Lower lobe of right lung (tissue), 2 donors: ENCODE measurements at regions not wholly inside any gene's neighbourhood (a gene's known extent, or its start where the extent isn't known, plus 50 kb on each side); places are given as distances from the start of the nearest gene placed in this dataset.

Experiments
- ATAC-seq, 2 donors: fragments of 200-7000 bp; cut with Tn5 transposase; one replicate each; pipeline ENCODE4 v1.9.1; 2020 to 2022; ENCODE audit warnings: mild to moderate bottlenecking in 2 of 2, moderate library complexity in 2 of 2
- DNase-seq: peaks from one replicate; pipeline ENCODE4 v3.0.0-alpha.2; 2020
- H3K27ac ChIP-seq: fragments of 200-600 bp; one replicate; pipeline ENCODE4 v1.8.0; 2022
- H3K27me3 ChIP-seq: fragments of 200-600 bp; one replicate; pipeline ENCODE4 v1.8.0; 2022; ENCODE audit warnings: low read depth
- H3K36me3 ChIP-seq: fragments of 200-600 bp; one replicate; pipeline ENCODE4 v1.8.0; 2022; ENCODE audit warnings: mild to moderate bottlenecking
- H3K4me1 ChIP-seq: fragments of 200-600 bp; one replicate; pipeline ENCODE4 v1.8.0; 2022
- H3K4me3 ChIP-seq: fragments of 200-600 bp; one replicate; pipeline ENCODE4 v1.8.0; 2022; ENCODE audit warnings: mild to moderate bottlenecking
- H3K9me3 ChIP-seq: fragments of 200-600 bp; one replicate; pipeline ENCODE4 v1.8.0; 2022
- intact Hi-C: fragments of 100-400 bp; cut with DNase I; formaldehyde crosslinking; loops from one replicate; pipeline ENCODE4 v1.11.0; 2022
- TF ChIP-seq, protein P1 (sequence below): fragments of 200-600 bp; IDR thresholded peaks from one replicate; pipeline ENCODE4 v1.8.0; 2022; ENCODE audit warnings: antibody characterized with exemption, mild to moderate bottlenecking
- donor health status: DM: no; HTN: yes; CAD: no; lungs with severe emphysema.

DNA sequence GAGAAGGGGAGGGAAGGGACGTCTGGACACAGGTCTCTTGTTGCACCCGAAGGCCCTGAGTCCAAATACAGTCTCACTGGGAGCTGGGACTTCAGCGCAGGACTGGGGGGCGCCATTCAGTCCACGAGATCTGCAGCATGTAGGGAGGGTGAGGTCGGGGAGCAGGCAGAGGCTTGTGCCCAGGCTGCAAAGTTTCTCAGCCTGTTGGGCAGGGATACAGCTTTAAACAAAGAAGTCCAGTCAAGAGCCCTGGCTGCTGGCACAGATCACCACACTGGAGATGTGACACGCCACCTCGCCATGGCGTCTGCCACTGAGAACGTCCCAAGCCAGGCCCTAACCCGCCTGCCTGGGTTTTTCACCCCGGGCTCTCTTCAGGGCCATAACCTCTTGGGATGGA is 256.6 kb downstream of the DLL1 start:
- ATAC-seq (no peak), DNase-seq (peak; percentile 17)
- Histone ChIP-seq H3K27me3 (no peaks in the 10 kb centered on the region), H3K36me3 (no peaks in the 10 kb centered on the region), H3K4me3 (no peak overlapping the region), H3K4me1 (peaks cover 9% of the 10 kb centered on the region), H3K27ac (no peak overlapping the region), H3K9me3 (peaks cover 4% of the 10 kb centered on the region)
- TF ChIP-seq, protein P1, sequence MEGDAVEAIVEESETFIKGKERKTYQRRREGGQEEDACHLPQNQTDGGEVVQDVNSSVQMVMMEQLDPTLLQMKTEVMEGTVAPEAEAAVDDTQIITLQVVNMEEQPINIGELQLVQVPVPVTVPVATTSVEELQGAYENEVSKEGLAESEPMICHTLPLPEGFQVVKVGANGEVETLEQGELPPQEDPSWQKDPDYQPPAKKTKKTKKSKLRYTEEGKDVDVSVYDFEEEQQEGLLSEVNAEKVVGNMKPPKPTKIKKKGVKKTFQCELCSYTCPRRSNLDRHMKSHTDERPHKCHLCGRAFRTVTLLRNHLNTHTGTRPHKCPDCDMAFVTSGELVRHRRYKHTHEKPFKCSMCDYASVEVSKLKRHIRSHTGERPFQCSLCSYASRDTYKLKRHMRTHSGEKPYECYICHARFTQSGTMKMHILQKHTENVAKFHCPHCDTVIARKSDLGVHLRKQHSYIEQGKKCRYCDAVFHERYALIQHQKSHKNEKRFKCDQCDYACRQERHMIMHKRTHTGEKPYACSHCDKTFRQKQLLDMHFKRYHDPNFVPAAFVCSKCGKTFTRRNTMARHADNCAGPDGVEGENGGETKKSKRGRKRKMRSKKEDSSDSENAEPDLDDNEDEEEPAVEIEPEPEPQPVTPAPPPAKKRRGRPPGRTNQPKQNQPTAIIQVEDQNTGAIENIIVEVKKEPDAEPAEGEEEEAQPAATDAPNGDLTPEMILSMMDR, result no peak
- intact Hi-C loops, result no loop called here

DNA sequence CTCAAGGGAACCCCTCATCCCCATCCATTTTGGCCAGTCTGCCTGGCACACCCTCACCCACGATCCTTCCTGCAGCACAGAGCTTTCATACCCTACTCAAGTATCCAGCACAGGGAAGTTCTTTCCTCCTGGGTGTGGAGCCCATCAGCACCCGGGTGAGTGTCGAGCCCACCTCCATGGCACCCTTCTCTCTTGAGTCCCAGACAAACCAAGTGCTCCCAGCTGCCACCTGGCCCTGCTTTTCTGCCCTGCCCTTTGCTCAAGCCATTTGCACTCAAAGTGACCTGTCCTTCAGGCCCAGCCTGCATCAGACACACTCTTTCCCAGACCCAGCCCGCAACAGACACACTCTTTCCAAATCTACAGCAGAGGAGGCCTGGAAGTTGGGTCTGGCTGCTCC is 257.2 kb downstream of the DLL1 start:
- Histone ChIP-seq H3K4me3 (no peak overlapping the region), H3K4me1 (peaks cover 9% of the 10 kb centered on the region), H3K36me3 (no peaks in the 10 kb centered on the region), H3K27ac (no peak overlapping the region), H3K27me3 (no peaks in the 10 kb centered on the region), H3K9me3 (peaks cover 4% of the 10 kb centered on the region)
- ATAC-seq (no peak), DNase-seq (no peak)
- intact Hi-C loops, result no loop called here
- TF ChIP-seq, protein P1, result no peak

DNA sequence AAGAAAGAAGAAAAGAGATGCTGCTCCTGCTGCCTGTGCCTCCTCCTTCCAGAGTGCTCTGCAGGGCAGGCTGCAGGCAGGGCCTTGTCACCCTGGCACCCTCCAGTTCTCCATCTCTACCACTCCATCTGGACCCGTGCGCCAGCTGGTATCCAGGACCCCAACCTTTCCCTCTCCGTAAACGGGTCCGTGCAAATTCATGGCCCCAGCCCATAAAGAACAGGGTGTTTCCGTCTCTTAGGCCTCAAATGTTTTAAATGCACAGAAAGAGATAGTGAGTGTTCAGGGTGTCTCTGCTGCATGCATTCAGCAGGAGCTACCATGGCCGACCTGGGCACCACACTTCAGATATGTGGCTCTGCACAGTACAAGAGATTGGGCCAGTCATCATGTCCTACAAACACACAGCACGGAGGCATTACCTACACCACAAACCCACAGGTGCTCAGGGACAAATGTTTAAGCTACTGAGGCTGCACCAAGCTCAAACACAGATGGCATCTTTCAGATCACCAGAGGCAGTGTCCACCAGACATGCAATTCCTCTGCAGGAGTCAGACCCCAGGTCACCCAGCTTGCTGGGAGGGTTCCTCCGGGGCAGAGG is 258.1 kb downstream of the DLL1 start:
- no peak overlapping the region for H3K27ac ChIP-seq
- H3K27me3 ChIP-seq, result no peaks in the 10 kb centered on the region
- H3K4me3 ChIP-seq, result no peak overlapping the region
- ATAC-seq (no peak), DNase-seq (no peak)
- no peaks in the 10 kb centered on the region for H3K36me3 ChIP-seq
- peaks cover 4% of the 10 kb centered on the region for H3K9me3 ChIP-seq
- H3K4me1 ChIP-seq, result peaks cover 9% of the 10 kb centered on the region
- TF ChIP-seq, protein P1, result no peak
- intact Hi-C loops, result no loop called here

DNA sequence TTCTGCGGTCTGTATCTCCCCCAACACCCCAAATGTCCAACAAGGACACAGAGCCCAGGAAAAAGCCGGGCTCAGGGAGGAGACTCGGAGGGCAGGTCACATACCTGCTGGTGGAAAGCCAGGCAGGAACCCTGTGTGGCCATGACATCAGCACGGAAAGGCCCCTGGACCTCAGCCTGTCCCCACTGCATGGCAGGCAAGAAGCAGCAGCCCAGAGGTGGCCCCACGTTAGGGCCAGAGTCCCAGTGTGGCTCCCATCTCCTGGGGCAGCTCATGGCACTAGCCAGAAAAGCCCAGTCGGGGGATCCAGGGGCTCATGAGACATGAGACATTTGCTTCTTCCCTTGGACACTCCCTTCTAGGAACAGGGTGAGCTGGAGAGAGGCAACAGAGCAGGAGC is 258.7 kb downstream of the DLL1 start:
- intact Hi-C loops, result no loop called here
- no peaks in the 10 kb centered on the region for H3K27me3 ChIP-seq
- H3K27ac ChIP-seq, result no peak overlapping the region
- peaks cover 9% of the 10 kb centered on the region for H3K4me1 ChIP-seq
- ATAC-seq, result no peak
- DNase-seq, result peak; percentile 32
- no peak overlapping the region for H3K4me3 ChIP-seq
- no peaks in the 10 kb centered on the region for H3K36me3 ChIP-seq
- TF ChIP-seq, protein P1, result no peak
- peaks cover 4% of the 10 kb centered on the region for H3K9me3 ChIP-seq

DNA sequence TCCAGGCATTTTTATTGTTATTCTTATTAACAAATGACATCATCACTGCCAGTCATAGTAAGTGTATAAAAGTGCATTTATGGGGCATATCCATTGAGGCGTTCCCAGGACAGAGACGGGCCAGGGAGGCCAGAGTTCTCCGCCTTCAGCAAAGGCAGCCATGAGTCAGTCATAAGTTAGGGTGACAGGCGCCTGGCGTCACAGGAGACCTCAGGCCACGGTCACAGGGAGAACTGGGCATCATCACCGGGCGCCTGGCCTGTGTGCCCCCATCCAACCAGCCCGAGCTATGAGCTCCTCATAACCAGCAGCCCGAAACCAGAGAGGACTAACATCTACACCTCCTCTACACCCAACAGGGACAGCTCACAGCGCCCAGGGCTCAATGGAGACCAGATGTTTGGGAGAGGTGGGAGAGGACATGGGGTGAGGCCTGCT is 259.2 kb downstream of the DLL1 start:
- H3K4me1 ChIP-seq, result peaks cover 9% of the 10 kb centered on the region
- intact Hi-C loops, result no loop called here
- TF ChIP-seq, protein P1, result no peak
- H3K9me3 ChIP-seq, result peaks cover 4% of the 10 kb centered on the region
- DNase-seq (peak; percentile 42), ATAC-seq (no peak)
- no peaks in the 10 kb centered on the region for H3K36me3 ChIP-seq
- H3K27me3 ChIP-seq, result no peaks in the 10 kb centered on the region
- no peak overlapping the region for H3K4me3 ChIP-seq
- H3K27ac ChIP-seq, result no peak overlapping the region
